ENCODE measurements at regions not wholly inside any gene's neighbourhood (a gene's known extent, or its start where the extent isn't known, plus 50 kb on each side); places are given as distances from the start of the nearest gene placed in this dataset.

GRCh38 chr9:31983895-31984294, 400.5 kb upstream of the ACO1 start:
- TF ChIP-seq, protein P1, sequence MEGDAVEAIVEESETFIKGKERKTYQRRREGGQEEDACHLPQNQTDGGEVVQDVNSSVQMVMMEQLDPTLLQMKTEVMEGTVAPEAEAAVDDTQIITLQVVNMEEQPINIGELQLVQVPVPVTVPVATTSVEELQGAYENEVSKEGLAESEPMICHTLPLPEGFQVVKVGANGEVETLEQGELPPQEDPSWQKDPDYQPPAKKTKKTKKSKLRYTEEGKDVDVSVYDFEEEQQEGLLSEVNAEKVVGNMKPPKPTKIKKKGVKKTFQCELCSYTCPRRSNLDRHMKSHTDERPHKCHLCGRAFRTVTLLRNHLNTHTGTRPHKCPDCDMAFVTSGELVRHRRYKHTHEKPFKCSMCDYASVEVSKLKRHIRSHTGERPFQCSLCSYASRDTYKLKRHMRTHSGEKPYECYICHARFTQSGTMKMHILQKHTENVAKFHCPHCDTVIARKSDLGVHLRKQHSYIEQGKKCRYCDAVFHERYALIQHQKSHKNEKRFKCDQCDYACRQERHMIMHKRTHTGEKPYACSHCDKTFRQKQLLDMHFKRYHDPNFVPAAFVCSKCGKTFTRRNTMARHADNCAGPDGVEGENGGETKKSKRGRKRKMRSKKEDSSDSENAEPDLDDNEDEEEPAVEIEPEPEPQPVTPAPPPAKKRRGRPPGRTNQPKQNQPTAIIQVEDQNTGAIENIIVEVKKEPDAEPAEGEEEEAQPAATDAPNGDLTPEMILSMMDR (conservative IDR thresholded peaks at IDR 0.05; ENCODE audit: low read length) = no peak
- TF ChIP-seq EZH2phosphoT487 (IDR thresholded peaks at IDR 0.05; ENCODE audit: borderline replicate concordance) = no peak
- no peaks in the 10 kb centered on the region for H3K27me3 ChIP-seq (ENCODE audit: insufficient read depth, low read length, poor library complexity, severe bottlenecking)
- H3K9ac ChIP-seq (ENCODE audit: low read depth, low read length, poor library complexity, severe bottlenecking) = no peak overlapping the region
- no peaks in the 10 kb centered on the region for H3K9me2 ChIP-seq (replicated peaks; ENCODE audit: low read depth, low read length)
- no peaks in the 10 kb centered on the region for H3K9me3 ChIP-seq (ENCODE audit: insufficient read depth, low read depth, low read length)
- no peak overlapping the region for H3K4me3 ChIP-seq (ENCODE audit: low read length, poor library complexity, severe bottlenecking)
- H3K79me2 ChIP-seq (ENCODE audit: insufficient read depth, low read length) = no peaks in the 10 kb centered on the region
- no peaks in the 10 kb centered on the region for H3K36me3 ChIP-seq (ENCODE audit: insufficient read depth, low read length)
- H3K4me1 ChIP-seq (ENCODE audit: insufficient read depth, low read length, poor library complexity, severe bottlenecking) = no peaks in the 10 kb centered on the region
- H3K4me2 ChIP-seq (ENCODE audit: low read depth, low read length, poor library complexity, severe bottlenecking) = no peak overlapping the region
- H3F3A ChIP-seq (ENCODE audit: low read depth) = no peaks in the 10 kb centered on the region
- H4K20me1 ChIP-seq (ENCODE audit: insufficient read depth, low read length, poor library complexity, severe bottlenecking) = no peaks in the 10 kb centered on the region
- H2AFZ ChIP-seq (ENCODE audit: low read length) = no peak overlapping the region

DNA sequence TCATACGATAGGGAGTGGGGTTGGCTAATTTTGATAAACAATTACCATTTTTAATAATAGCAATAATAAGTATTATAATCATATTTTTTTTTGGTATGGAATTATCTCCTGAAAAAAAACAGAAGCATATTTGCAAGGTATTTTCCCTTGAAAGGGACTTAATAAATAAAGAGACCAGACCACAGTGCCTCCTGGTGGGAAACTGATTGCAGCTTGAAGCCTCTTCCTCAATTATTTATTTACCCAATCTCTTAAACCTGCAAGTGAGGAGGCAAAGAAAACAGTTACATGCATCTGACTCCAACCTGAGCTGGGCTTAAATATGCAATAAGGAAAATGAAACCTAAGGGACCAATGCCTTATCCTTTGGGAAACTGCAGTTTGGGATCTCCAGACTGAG, 388.1 kb upstream of the ACO1 start:
- H3K9me2 ChIP-seq (replicated peaks; ENCODE audit: low read depth, low read length) = no peaks in the 10 kb centered on the region
- H3K9me3 ChIP-seq (ENCODE audit: insufficient read depth, low read depth, low read length) = no peaks in the 10 kb centered on the region
- no peaks in the 10 kb centered on the region for H3K27me3 ChIP-seq (ENCODE audit: insufficient read depth, low read length, poor library complexity, severe bottlenecking)
- H3K4me2 ChIP-seq (ENCODE audit: low read depth, low read length, poor library complexity, severe bottlenecking) = no peak overlapping the region
- no peak overlapping the region for H3K9ac ChIP-seq (ENCODE audit: low read depth, low read length, poor library complexity, severe bottlenecking)
- no peaks in the 10 kb centered on the region for H4K20me1 ChIP-seq (ENCODE audit: insufficient read depth, low read length, poor library complexity, severe bottlenecking)
- no peaks in the 10 kb centered on the region for H3K4me1 ChIP-seq (ENCODE audit: insufficient read depth, low read length, poor library complexity, severe bottlenecking)
- H3K79me2 ChIP-seq (ENCODE audit: insufficient read depth, low read length) = no peaks in the 10 kb centered on the region
- H3F3A ChIP-seq (ENCODE audit: low read depth) = no peaks in the 10 kb centered on the region
- no peaks in the 10 kb centered on the region for H3K36me3 ChIP-seq (ENCODE audit: insufficient read depth, low read length)
- H2AFZ ChIP-seq (ENCODE audit: low read length) = no peak overlapping the region
- no peak for TF ChIP-seq EZH2phosphoT487 (IDR thresholded peaks at IDR 0.05; ENCODE audit: borderline replicate concordance)
- TF ChIP-seq, protein P1 (conservative IDR thresholded peaks at IDR 0.05; ENCODE audit: low read length) = 0 out of 2 replicates have a peak, but pooled peaks have one; percentile 8
- no peak overlapping the region for H3K4me3 ChIP-seq (ENCODE audit: low read length, poor library complexity, severe bottlenecking)

DNA sequence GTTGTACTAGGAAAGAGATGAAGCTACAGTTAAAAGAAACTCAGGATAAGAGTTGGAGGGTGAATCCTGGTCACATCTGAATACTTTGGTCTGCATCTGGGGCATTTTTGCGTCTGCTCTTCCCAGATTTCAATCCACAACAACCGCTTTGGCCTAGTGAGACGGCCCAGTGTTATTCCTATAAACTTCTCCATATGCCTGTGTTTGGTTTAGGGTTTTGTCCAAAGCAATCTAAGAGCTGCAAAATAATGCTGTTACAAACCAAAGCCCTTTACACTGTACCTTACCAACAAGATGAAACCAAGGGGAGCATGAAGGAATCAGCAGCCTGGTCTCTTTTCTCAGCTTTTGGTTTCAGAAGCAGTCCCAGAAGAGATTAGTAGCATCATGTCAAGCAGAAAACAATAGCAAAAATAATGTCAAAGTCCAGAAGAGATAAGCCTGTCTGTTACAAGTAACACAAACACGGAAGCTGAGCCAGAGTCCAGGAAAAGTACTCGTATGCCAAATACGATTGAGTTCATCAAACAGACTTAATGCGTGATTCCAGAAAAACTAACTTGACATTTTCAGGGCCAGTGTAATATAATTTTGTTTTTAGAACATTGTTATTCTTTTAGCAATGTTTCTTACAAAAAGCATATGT, 379.9 kb upstream of the ACO1 start:
- H3F3A ChIP-seq (ENCODE audit: low read depth) = no peaks in the 10 kb centered on the region
- TF ChIP-seq, protein P1 (conservative IDR thresholded peaks at IDR 0.05; ENCODE audit: low read length) = no peak
- TF ChIP-seq EZH2phosphoT487 (IDR thresholded peaks at IDR 0.05; ENCODE audit: borderline replicate concordance) = no peak
- H3K4me1 ChIP-seq (ENCODE audit: insufficient read depth, low read length, poor library complexity, severe bottlenecking) = no peaks in the 10 kb centered on the region
- H3K9ac ChIP-seq (ENCODE audit: low read depth, low read length, poor library complexity, severe bottlenecking) = no peak overlapping the region
- H4K20me1 ChIP-seq (ENCODE audit: insufficient read depth, low read length, poor library complexity, severe bottlenecking) = no peaks in the 10 kb centered on the region
- H3K9me2 ChIP-seq (replicated peaks; ENCODE audit: low read depth, low read length) = no peaks in the 10 kb centered on the region
- H3K9me3 ChIP-seq (ENCODE audit: insufficient read depth, low read depth, low read length) = no peaks in the 10 kb centered on the region
- H3K4me3 ChIP-seq (ENCODE audit: low read length, poor library complexity, severe bottlenecking) = no peak overlapping the region
- no peak overlapping the region for H2AFZ ChIP-seq (ENCODE audit: low read length)
- H3K4me2 ChIP-seq (ENCODE audit: low read depth, low read length, poor library complexity, severe bottlenecking) = no peak overlapping the region
- no peaks in the 10 kb centered on the region for H3K79me2 ChIP-seq (ENCODE audit: insufficient read depth, low read length)
- no peaks in the 10 kb centered on the region for H3K36me3 ChIP-seq (ENCODE audit: insufficient read depth, low read length)
- no peaks in the 10 kb centered on the region for H3K27me3 ChIP-seq (ENCODE audit: insufficient read depth, low read length, poor library complexity, severe bottlenecking)

Measured in Loucy (cell line).